Left kidney (tissue), 1 donor: ENCODE measurements at regions not wholly inside any gene's neighbourhood (a gene's known extent, or its start where the extent isn't known, plus 50 kb on each side); places are given as distances from the start of the nearest gene placed in this dataset.

Experiments
- DNase-seq: peaks from one replicate; pipeline ENCODE4 v3.0.0-alpha.2; 2013

GRCh38 chr13:56917966-56918365 is 222.8 kb upstream of the PRR20A start:
- DNase-seq, result no peak

DNA sequence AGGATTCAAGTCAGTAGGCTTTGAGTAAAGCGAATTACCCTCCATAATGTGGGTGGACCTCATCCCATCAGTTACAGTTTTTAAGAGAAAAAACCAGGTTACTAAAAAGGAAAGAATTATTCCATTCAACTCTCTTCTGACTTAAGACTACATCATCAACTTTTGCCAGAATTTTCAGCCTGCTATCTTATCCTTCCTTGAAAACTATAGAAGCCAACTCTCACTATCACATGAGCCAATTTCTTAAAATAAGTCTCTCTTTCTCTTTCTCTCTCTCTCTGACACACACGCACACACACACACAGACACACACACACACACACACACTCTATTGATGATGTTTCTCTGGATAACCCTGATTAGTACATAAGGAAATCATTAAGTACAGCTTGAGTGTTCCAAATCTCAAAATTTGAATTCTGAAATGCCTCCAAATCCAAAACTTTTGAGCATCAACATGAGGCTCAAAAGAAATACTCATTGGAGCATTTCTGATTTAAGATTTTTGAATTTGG is 217.0 kb upstream of the PRR20A start:
- DNase-seq, result no peak

DNA sequence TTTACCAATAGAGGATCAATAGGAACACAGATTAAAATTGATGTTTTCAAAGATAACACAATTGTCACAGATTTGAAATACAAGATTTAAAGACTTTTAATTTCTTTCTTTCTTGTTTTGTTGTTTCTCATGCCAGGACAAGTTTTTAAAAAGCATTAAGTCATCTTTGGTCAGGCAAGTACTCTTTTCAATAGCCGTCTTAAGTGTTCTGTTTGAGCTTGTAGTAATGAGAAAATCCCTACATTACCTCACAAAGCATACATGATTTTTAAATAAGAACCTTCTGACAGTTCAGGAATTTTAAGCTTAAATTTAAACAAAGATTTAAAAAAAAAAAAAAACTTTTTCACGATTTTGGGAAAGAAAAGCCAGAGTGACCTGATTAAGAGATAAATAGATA is 216.3 kb upstream of the PRR20A start:
- DNase-seq, result no peak

- no peak for DNase-seq
Observed at GRCh38 chr13:56932104-56932503, 208.6 kb upstream of the PRR20A start.

DNA sequence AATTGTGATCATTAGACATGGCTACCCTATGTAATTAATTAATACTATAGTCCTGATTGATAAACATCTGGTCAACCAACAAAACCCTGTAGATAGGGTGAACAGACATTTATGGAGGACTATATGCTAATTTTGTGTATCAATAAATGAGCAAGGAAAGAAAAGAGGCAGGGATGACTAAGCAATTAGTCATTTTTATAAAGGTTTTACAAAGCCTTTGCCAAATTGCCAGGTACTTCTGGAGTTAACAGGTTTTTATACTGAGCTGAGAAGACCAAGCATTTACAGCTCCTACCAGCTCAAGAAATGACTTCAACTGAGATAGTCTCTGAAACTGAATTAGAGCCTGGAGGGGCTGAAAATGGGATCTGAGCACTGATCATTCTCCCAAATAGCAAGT is 186.8 kb upstream of the PRR20A start:
- DNase-seq, result no peak

GRCh38 chr13:56975647-56976046 is 165.1 kb upstream of the PRR20A start:
- no peak for DNase-seq

GRCh38 chr13:56980856-56981255 is 159.9 kb upstream of the PRR20A start:
- DNase-seq, result no peak

DNA sequence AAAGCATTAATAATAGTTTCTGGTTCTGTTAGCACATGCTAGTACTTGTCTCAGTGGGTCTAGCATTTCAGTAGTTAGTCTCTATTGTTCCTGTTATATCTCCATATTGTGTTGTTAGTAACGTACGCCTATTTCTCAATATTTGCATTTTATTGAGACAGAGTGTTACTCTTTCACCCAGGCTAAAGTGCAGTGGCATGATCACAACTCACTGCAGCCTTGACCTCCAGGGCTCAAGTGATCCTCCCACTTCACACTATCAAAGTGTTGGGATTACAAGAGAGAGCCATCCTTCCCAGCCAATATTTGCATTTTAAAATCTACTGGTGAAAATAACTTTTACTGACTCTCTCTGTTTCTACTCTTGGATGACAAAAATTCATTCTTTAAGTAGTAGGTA is 154.6 kb upstream of the PRR20A start:
- no peak for DNase-seq

DNA sequence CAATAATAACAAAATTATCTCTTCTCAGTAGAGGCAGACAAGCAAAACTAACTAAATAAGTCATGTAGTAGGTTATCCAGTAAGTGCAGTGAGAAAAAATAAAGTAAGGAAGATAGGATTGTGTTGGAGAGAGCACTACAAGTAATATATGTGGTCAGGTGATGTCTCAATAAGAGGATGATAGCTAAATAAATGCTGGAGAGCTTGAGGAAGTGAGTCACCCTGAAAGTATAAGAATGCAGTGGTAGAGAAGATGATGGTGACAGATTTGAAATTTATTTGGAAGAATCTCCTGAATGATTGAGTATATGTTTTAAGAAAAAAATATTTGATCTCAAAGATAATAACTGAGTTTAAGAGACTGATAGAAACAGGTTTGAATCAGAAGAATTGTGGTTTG is 152.2 kb upstream of the PRR20A start:
- DNase-seq, result no peak

GRCh38 chr13:57003682-57004081 is 137.0 kb upstream of the PRR20A start:
- DNase-seq, result no peak

GRCh38 chr13:57017357-57017756 is 123.4 kb upstream of the PRR20A start:
- DNase-seq, result no peak

DNA sequence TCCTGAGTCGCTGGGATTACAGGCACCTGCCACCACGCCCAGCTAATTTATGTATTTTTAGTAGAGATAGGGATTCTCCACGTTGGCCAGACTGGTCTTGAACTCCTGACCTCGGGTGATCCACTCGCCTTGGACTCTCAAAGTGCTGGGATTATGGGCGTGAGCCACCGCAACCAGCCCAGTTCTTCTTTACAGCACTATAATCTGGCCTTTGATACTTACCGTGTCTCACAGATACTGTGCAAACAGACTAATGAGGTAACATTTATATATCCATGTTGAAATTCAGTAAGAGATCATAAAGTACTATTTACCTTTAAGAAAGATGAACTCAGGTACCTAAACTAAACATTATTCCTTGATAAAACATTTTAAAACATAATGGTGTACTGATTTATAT is 121.8 kb upstream of the PRR20A start:
- DNase-seq, result no peak

DNA sequence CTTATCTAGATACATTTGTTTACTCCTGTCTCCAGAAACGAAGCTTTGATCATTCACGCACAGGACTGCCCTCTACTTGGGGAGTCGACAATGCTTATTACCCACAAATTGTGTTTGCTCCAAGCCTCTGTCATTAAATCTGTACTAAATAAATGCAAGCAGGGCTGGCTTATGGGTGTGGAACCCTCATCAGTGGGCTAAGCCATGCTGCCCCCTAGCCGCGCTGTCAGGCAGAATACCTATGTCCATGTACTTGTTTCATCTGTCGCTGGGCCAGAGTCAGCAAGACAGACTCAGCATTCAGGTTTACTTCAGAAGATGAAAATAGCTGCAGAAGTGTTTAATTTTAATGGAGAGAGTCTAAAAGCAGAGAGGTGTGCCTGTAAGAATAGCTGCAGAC is 110.0 kb upstream of the PRR20A start:
- no peak for DNase-seq

DNA sequence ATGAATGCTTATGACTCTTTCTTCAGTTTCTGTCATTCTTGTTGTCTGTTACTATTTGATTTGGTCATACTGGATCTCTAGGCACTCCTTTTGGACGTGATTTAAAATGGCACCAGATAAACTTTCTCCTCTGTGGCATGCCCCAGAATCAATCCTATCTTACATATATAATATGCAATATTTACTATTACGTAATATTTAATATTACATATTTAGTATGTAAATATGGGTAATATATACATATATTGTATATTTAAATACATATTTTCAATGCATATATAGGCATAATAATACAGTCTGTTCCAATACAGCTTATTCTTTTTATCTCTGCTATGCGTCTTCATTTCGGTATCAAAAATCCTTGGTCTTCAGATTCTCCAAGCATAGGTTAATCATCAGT is 104.4 kb upstream of the PRR20A start:
- DNase-seq, result no peak

DNA sequence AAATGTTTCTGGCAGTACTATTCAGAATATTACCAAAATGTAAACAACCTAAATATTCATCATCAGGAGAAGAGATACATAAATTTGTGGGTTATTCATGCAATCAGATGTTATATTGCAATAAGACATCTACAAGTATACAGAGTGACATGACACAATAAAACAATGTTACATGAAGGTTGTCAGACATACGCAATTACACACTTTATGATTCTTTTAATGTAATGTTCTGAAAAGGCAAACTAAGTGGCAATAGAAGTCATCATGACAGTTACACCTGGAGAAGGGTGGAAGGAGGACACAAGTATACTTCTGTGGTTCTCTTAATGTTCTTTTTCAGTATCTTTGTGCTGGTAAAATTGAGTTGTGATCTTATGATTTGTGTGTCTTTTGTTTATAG is 95.8 kb upstream of the PRR20A start:
- DNase-seq, result no peak

DNA sequence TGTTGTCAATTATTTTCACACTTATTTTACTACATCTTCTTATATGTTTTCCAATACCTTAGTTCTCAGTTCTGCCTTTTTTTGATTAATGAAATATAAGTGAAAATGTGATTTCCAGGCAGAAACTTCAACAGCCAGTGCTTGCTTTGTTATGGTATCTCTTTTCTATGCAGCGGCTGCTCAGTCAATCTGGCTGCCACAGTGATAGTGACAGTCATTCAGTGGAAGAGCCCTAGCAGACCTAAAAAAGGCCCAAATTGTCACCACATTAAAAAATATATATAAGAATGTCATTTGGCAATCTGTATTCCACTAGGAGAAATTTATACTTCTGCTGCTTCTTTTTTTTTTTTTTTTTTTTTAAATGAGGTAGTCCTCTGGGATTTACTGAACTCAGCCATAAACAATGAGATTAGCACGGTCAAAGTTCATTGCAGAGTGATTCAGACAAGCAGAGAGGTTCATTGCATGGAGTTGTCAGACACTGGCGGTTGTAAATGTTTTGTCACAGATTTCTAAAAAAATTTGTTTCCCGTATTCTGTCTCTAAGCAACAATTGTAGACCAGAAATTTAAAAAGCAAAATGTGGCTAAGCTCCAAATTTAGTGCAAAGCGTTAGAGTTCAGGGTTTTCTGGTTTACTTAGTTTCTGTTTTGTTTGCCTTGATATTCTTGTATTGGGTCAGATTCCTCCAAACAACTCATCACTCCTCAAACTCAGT is 94.7 kb upstream of the PRR20A start:
- peak; percentile 19 for DNase-seq

DNA sequence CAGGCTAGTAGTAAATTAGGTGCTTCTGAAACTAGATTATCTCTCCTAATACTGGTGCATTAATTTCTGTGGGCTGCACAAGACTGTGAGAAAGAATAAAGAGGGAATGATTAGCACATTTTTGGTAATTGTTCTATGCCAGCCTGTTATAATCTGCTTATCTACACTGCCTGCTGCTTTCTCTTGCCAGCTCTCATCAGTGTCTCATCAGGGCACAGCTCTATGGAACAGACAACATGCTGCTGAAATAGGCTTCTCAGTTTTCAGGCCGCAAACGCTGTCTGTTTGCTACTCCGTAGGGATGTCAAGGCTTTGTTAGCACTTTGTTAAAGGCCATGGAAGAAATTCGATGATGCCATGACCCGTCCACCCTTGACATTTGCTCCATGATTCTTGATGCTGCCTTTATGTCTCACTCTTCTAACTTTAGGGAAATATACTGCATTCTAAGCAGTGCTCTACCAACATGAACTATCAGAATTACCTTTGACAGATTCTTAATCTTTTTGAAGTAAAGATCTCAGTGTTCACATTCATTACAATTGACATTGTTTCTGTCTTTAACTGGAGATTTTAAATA is 84.0 kb upstream of the PRR20A start:
- DNase-seq, result no peak

- no peak for DNase-seq
Observed at GRCh38 chr13:57063007-57063406, 77.7 kb upstream of the PRR20A start.

- no peak for DNase-seq
Observed at GRCh38 chr13:57073983-57074382, 66.7 kb upstream of the PRR20A start.

DNA sequence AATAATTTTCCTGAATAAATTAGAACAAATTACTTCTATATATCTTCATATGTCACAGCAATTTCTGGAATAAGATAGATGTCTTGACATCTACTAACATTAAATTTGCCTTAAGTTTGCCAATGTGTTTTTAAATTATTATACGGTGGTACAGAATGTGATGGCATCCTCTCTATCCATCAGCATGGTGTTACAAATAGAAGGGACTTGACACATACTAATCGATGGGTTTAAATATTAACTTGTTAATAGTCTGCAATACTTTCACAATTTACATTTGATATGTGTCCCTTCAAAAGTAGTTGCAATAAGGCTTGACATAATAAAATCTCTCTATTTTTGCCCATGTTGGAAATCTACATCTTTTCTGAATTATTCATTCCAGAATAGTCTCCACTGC is 65.1 kb upstream of the PRR20A start:
- no peak for DNase-seq

GRCh38 chr13:57087006-57087405 is 53.7 kb upstream of the PRR20A start:
- DNase-seq, result no peak
